NCI-H1092 treated with DMSO at 0.1 percent for 48 hours (cell line): ENCODE measurements at regions not wholly inside any gene's neighbourhood (a gene's known extent, or its start where the extent isn't known, plus 50 kb on each side); places are given as distances from the start of the nearest gene placed in this dataset.

Experiments used
- DNase-seq: peaks from one replicate; lab custom pipeline; 2025; lab: John Stamatoyannopoulos, UW

- no peak for DNase-seq
Measured at GRCh38 chr9:8088477-8088876, 288.9 kb upstream of the DMAC1 start.

- peak; percentile 94 for DNase-seq
Measured at GRCh38 chr9:8085986-8086385, 286.4 kb upstream of the DMAC1 start.

- DNase-seq, result no peak
Measured at GRCh38 chr9:8078641-8079140, 279.1 kb upstream of the DMAC1 start.

GRCh38 chr9:8074713-8075286 is 275.2 kb upstream of the DMAC1 start:
- peak; percentile 19 for DNase-seq

- peak; percentile 54 for DNase-seq
Measured at GRCh38 chr9:8071445-8071798, 271.8 kb upstream of the DMAC1 start.

- DNase-seq, result no peak
Measured at GRCh38 chr9:8070779-8071444, 271.3 kb upstream of the DMAC1 start.

GRCh38 chr9:8062459-8062858 is 262.9 kb upstream of the DMAC1 start:
- no peak for DNase-seq

- no peak for DNase-seq
Measured at GRCh38 chr9:8053501-8053900, 253.9 kb upstream of the DMAC1 start.

- no peak for DNase-seq
Measured at GRCh38 chr9:8052991-8053390, 253.4 kb upstream of the DMAC1 start.

GRCh38 chr9:8037745-8038144 is 238.2 kb upstream of the DMAC1 start:
- no peak for DNase-seq

- DNase-seq, result no peak
Measured at GRCh38 chr9:8036914-8037524, 237.4 kb upstream of the DMAC1 start.

- no peak for DNase-seq
Measured at GRCh38 chr9:8033794-8034193, 234.2 kb upstream of the DMAC1 start.

GRCh38 chr9:8030095-8030494 is 230.5 kb upstream of the DMAC1 start:
- DNase-seq, result no peak

- no peak for DNase-seq
Measured at GRCh38 chr9:8027351-8027750, 227.8 kb upstream of the DMAC1 start.

GRCh38 chr9:8025551-8025950 is 226.0 kb upstream of the DMAC1 start:
- DNase-seq, result no peak

- no peak for DNase-seq
Measured at GRCh38 chr9:8020186-8020585, 220.6 kb upstream of the DMAC1 start.

- no peak for DNase-seq
Measured at GRCh38 chr9:8019636-8020035, 220.1 kb upstream of the DMAC1 start.

- DNase-seq, result no peak
Measured at GRCh38 chr9:8014997-8015682, 215.6 kb upstream of the DMAC1 start.

GRCh38 chr9:8012986-8013385 is 213.4 kb upstream of the DMAC1 start:
- DNase-seq, result no peak

GRCh38 chr9:8011974-8012373 is 212.4 kb upstream of the DMAC1 start:
- DNase-seq, result peak; percentile 44

GRCh38 chr9:7996558-7996957 is 197.0 kb upstream of the DMAC1 start:
- DNase-seq, result no peak

- DNase-seq, result no peak
Measured at GRCh38 chr9:7988644-7989280, 189.2 kb upstream of the DMAC1 start.

- no peak for DNase-seq
Measured at GRCh38 chr9:7984692-7985091, 185.1 kb upstream of the DMAC1 start.
